Activated naive CD4-positive, alpha-beta T cell treated with anti-CD3 and anti-CD28 coated beads for 36 hours (primary cell): ENCODE measurements at regions not wholly inside any gene's neighbourhood (a gene's known extent, or its start where the extent isn't known, plus 50 kb on each side); places are given as distances from the start of the nearest gene placed in this dataset.

Experiments used
- CTCF ChIA-PET: fragments of 350-600 bp; sonication (Branson Sonifier 250); formaldehyde crosslinking; loops from one replicate; lab custom pipeline; 2021; ENCODE audit warnings: antibody characterized with exemption; lab: Charles Lee
- DNase-seq: peaks from one replicate; pipeline ENCODE4 v3.0.0-alpha.2; 2020
- H3K27ac Mint-ChIP-seq: one replicate; pipeline ENCODE4 v1.8.0; 2021; ENCODE audit warnings: mild to moderate bottlenecking, mixed read lengths
- H3K27me3 Mint-ChIP-seq: one replicate; pipeline ENCODE4 v1.8.0; 2021; ENCODE audit warnings: low read depth, mixed read lengths
- H3K36me3 Mint-ChIP-seq: one replicate; pipeline ENCODE4 v1.8.0; 2021; ENCODE audit warnings: low read depth, mixed read lengths
- H3K4me1 Mint-ChIP-seq: one replicate; pipeline ENCODE4 v1.8.0; 2021; ENCODE audit warnings: low read depth, mixed read lengths
- H3K4me3 Mint-ChIP-seq: one replicate; pipeline ENCODE4 v1.8.0; 2021; ENCODE audit warnings: mild to moderate bottlenecking, moderate library complexity, mixed read lengths
- H3K9me3 Mint-ChIP-seq: one replicate; pipeline ENCODE4 v1.8.0; 2021; ENCODE audit warnings: mixed read lengths
- intact Hi-C: fragments of 100-400 bp; cut with micrococcal nuclease; formaldehyde crosslinking; loops from one replicate; pipeline ENCODE4 v1.15.1; 2023

DNA sequence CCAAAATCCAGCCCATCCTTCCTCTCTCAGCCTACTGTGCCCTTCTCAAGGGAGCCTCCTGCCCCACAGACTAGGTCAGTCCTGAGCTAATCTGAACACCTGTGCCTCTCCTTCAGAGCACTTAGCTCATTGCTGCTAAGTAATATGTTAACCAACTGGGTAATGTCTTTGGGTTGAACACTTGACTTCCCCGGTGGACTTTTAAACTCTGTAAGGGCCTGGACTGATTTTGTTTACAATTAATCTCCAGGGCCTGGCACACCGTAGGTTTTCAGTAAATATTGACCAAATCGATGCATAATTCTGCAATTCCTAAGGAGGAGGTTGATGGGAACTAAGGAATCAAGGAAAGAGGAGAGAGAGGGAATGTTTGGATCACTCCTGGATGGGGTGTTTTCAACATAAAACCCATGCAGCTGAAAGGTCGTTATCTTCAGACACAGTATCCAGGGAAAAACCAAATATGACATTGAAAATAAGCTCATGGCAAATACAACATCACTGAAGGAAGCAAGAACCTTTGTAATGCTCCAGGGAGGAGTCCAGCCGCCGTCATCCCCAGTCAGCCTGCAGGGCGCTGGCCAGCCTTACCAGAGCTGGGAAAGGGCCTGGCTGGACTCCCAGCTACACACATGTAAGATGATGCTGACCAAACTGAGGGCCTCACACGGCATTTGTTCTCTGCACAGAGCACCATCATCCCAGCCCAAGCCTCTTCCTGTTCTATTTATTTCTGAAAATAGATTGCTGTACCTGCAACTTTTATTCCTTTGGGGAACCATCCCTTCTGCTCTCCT lies 166.3 kb downstream of the C5orf15 start:
- Mint-ChIP-seq H3K4me1 (no peaks in the 10 kb centered on the region), H3K9me3 (no peaks in the 10 kb centered on the region), H3K4me3 (no peak overlapping the region), H3K27me3 (peaks cover 12% of the 10 kb centered on the region), H3K36me3 (no peaks in the 10 kb centered on the region), H3K27ac (no peak overlapping the region)
- DNase-seq: no peak
- intact Hi-C loops: no loop called here
- CTCF ChIA-PET: interaction anchor here (0.6 kb wide), 1 partner anchor 379 kb away, joined by 3 read pairs; no protein-coding TSS in a partner anchor

DNA sequence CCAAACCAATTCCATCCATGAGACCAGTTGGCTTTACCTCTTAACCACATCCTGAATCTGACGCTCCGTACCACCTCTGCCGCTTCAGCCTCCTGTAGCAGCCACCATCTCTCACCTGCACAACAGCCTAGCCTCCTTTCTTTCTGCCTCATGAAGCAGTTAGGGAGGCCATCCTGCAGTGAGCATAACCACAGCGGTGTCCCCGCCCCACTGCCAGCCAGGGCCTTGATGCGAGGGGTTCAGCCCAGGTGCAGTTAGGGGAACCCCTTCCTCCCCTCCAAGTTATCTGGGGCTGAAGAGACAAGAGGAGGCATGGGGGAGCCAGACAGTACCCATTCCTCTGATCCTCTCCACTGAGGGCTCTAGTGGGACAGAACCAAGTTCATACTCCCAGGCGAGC lies 167.0 kb downstream of the C5orf15 start:
- no peak for DNase-seq
- no peak overlapping the region for H3K4me3 Mint-ChIP-seq
- intact Hi-C loops: no loop called here
- no peak overlapping the region for H3K27ac Mint-ChIP-seq
- H3K27me3 Mint-ChIP-seq: peaks cover 12% of the 10 kb centered on the region
- no peaks in the 10 kb centered on the region for H3K4me1 Mint-ChIP-seq
- CTCF ChIA-PET: interaction anchor here (0.6 kb wide), 1 partner anchor 379 kb away, joined by 3 read pairs; no protein-coding TSS in a partner anchor
- H3K9me3 Mint-ChIP-seq: no peaks in the 10 kb centered on the region
- H3K36me3 Mint-ChIP-seq: no peaks in the 10 kb centered on the region

DNA sequence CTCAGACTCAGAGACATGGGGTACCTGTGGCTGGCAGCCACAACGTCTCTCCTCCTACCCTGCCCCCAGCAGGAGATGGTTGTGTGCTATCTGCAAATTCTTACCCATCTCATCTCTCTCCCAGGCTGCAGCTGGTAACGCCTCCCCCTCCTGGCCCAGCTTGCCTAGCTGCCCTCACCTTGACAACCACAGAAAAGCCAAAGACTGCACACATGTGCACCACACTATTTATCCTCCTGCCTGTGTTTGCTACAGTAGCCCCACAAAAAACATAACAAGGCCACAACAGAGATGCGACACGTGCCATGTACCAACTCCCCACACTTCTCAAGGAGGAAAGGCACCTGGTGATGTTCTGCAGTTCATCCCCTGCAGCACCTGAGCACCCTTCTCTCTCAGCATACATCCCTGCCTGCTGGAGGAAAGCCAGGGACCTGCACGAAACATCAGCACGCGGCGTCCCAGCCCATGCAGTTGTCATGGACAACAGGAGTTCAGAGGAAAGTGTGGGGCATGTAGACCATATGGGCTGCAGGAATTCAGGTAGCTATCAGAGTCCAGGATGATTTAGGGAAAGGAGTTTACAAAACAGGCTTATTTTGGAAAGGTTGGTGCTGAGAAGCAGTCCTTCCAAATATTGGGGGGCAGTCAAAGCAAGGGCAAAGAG lies 168.7 kb downstream of the C5orf15 start:
- H3K27me3 Mint-ChIP-seq: peaks cover 8% of the 10 kb centered on the region

DNA sequence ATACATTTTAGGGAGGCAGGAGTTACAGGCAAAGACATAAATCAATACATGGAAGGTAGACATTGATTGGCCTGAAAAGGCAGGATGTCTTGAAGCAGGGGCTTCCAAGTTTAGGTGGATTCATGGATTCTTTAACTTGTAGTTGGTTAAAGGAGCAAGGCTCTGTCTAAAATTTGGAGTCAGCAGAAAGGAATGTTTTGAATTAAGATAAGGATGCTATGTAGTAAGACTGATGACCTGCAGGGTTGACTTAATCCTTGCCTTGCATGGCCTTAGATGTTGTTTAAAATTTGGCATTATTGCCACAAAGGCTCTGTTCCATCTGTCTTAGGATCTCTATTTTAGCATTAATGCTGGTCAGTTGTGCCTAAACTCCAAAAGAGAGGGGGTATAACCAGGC lies 171.3 kb downstream of the C5orf15 start:
- Mint-ChIP-seq H3K4me1 (no peaks in the 10 kb centered on the region), H3K27me3 (peaks cover 8% of the 10 kb centered on the region), H3K9me3 (no peaks in the 10 kb centered on the region), H3K4me3 (no peak overlapping the region), H3K36me3 (no peaks in the 10 kb centered on the region), H3K27ac (no peak overlapping the region)
- no peak for DNase-seq
- intact Hi-C loops: no loop called here
- CTCF ChIA-PET: no interaction called here

More for the DNA sequence above, 168.7 kb downstream of the C5orf15 start:
- Mint-ChIP-seq H3K36me3 (no peaks in the 10 kb centered on the region), H3K4me1 (no peaks in the 10 kb centered on the region), H3K4me3 (no peak overlapping the region), H3K9me3 (no peaks in the 10 kb centered on the region), H3K27ac (no peak overlapping the region)
- no peak for DNase-seq
- intact Hi-C loops: no loop called here
- CTCF ChIA-PET: no interaction called here

DNA sequence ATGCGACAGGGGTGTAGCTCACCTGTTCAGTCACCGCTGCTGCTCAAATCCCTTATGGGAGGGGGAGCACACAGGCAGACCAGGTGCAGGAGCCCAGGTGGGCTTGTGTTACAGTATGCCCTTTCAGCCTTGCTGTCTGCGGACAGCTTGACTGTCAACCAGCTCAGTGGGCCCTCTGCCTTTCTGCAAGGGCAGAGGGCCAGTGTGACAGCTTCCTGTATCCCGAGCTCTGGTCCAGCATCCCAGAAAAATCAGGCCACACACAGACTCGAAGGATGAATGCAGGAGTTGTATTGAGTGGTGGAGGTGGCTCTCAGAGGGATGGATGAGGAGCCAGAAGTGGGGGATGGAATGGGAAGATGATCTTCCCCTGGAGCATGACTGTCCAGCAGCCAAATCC lies 172.2 kb downstream of the C5orf15 start:
- Mint-ChIP-seq H3K27me3 (peaks cover 7% of the 10 kb centered on the region), H3K4me1 (no peaks in the 10 kb centered on the region)
- CTCF ChIA-PET: no interaction called here

DNA sequence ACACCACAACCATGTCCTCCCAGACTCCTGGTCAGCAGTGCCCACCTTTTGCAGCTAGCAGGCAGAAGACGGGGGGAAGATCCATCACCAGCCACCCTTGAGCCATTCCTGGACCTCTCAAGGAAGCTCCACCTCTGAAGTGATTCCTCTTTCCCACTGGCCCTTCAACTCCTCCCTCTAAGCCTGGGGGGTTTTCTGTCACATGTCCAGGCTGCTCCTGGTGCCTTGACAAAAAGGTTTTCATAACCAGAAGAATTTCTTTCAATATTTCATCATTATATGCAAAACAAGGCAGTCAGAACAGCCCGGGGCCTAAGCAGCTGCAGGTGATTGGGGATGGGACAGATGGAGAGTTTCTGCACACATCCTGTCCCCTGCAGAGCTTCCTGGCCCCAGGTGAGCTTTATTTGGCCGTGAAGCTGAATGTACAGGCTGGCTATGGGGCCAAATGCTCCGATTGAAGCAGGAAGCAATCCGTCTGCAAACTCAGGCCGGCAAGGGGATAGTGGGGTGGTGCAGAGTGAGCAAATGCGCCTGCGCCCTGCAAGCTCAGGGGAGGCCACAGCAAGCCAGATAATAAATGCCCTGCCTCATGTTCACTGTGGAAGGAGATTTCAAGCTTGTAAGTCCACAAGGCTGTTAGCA lies 173.5 kb downstream of the C5orf15 start:
- Mint-ChIP-seq H3K4me1 (no peaks in the 10 kb centered on the region), H3K27me3 (peaks cover 5% of the 10 kb centered on the region), H3K36me3 (no peaks in the 10 kb centered on the region), H3K27ac (no peak overlapping the region), H3K9me3 (no peaks in the 10 kb centered on the region), H3K4me3 (no peak overlapping the region)
- CTCF ChIA-PET: no interaction called here
- DNase-seq: no peak
- intact Hi-C loops: no loop called here

More for the DNA sequence above, 172.2 kb downstream of the C5orf15 start:
- Mint-ChIP-seq H3K27ac (no peak overlapping the region), H3K9me3 (no peaks in the 10 kb centered on the region), H3K36me3 (no peaks in the 10 kb centered on the region), H3K4me3 (no peak overlapping the region)
- intact Hi-C loops: no loop called here
- DNase-seq: no peak

DNA sequence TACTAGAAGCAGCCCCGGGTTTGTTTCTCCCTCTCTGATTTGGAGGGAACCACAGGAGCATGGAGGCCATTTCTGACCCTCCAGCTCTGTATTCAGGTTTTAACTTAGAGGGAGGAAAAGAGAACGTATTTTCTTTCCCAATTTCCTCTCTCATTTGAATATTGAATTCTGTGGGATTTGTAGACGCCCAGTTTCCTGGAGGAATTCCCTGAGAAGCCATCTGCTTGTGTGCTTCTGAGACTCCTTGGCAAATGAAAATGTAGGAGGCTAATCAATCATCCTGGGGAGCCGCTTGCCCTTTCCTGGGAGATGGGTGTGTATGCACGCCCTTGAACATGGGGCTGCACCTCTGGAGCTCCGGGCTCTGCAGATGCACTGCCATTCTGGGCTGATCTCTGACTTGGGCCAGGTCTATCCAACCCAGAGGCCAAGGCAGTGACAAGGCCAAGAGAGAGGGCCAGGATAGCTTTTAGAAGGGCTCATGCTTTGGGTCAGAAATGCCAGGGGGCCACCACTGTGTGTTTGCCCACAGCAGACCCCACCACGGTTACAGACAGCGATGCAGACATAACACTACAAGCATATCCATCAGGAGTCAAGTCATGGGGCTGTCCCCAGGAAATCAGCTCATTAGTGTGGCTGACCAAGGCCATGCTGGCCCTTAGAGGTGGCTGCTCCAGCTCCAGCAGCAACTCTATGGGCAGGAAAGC lies 174.5 kb downstream of the C5orf15 start:
- H3K4me1 Mint-ChIP-seq: no peaks in the 10 kb centered on the region
- no peak overlapping the region for H3K4me3 Mint-ChIP-seq
- no peaks in the 10 kb centered on the region for H3K9me3 Mint-ChIP-seq
- no peak for DNase-seq
- CTCF ChIA-PET: no interaction called here
- peaks cover 2% of the 10 kb centered on the region for H3K27me3 Mint-ChIP-seq
- no peaks in the 10 kb centered on the region for H3K36me3 Mint-ChIP-seq
- intact Hi-C loops: no loop called here
- no peak overlapping the region for H3K27ac Mint-ChIP-seq

DNA sequence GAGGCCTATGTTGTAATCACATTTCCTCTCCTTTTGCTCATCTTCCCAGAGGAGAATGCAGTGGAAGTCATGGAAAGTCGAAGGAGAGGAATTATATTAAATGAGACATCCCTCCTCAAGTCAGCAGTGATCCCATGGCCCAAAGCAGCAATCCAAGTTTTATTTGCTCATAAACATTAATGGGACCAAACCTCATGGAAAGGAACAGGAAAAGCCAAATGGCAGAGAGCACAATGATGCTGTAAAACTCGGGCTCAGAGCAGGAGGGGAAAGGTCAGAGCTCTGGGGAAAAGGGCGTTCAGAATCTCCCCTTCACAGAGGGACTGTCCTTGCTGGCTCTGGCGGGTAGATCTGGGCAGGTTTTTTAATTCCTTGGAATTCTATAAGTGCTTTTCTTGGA lies 175.8 kb downstream of the C5orf15 start:
- intact Hi-C loops: no loop called here
- Mint-ChIP-seq H3K36me3 (no peaks in the 10 kb centered on the region), H3K4me1 (no peaks in the 10 kb centered on the region), H3K4me3 (no peak overlapping the region), H3K9me3 (no peaks in the 10 kb centered on the region), H3K27ac (no peak overlapping the region), H3K27me3 (no peaks in the 10 kb centered on the region)
- CTCF ChIA-PET: no interaction called here
- DNase-seq: no peak

DNA sequence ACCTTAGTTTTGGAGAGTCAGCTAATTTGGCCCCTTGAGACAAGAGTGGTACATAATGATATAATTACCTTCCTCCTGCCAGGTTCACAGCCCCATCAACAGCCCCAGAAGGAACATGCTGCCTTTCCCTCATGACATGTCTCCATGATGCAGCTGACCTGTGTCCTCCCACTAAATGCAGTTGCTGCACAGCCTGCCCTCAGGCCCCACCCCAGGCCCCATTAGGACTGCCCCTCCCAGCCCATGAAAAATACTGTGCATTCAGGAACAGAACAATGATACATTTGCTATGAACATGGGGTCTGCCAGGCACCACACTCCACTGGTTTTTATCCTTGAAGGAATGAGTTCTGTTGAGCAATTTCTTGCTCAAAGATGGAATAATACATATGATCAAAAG lies 176.4 kb downstream of the C5orf15 start:
- CTCF ChIA-PET: no interaction called here
- Mint-ChIP-seq H3K9me3 (no peaks in the 10 kb centered on the region), H3K4me1 (no peaks in the 10 kb centered on the region), H3K27ac (no peak overlapping the region), H3K4me3 (no peak overlapping the region), H3K27me3 (no peaks in the 10 kb centered on the region), H3K36me3 (no peaks in the 10 kb centered on the region)
- intact Hi-C loops: no loop called here
- DNase-seq: no peak

DNA sequence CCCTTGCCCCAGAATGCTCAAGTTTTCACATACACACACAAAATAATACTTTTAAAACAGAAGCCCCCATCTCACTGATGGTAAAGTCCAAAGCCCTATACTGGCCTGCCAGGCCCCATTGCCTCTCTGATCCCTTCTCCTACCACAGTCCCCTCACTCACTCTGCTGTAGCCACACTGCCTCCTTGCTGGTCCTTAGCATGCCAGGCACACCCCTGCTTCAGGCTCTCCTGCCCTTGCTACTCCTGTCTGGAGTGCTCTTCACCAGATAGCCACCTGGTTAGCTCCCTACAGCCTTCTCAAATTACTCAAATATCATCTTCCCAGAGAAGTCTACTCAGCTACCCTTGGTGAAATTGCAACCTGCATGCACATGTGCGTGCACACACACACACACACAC lies 177.5 kb downstream of the C5orf15 start:
- no peaks in the 10 kb centered on the region for H3K36me3 Mint-ChIP-seq
- no peak for DNase-seq
- no peaks in the 10 kb centered on the region for H3K27me3 Mint-ChIP-seq
- no peaks in the 10 kb centered on the region for H3K9me3 Mint-ChIP-seq
- H3K27ac Mint-ChIP-seq: no peak overlapping the region
- H3K4me3 Mint-ChIP-seq: no peak overlapping the region
- CTCF ChIA-PET: no interaction called here
- intact Hi-C loops: no loop called here
- H3K4me1 Mint-ChIP-seq: no peaks in the 10 kb centered on the region

DNA sequence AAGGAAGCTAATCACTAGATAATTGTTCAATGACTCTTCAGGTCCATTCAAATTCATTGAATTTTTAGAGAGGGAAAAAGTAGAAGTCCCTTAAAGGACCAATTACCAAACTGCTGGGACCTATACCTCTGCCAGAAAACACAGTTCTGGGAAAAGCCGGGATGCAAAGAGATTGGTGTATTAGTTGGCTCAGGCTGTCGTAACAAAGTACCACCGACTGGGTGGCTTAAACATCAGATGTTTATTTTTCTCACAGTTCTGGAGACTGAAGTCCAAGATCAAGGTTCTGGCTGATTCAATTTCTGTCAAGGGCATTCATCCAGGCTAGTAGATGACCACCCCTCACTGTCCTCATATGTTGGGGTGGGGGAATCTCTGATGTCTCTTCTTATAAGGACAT lies 177.1 kb upstream of the FSTL4 start:
- Mint-ChIP-seq H3K36me3 (no peaks in the 10 kb centered on the region), H3K27me3 (no peaks in the 10 kb centered on the region), H3K4me1 (no peaks in the 10 kb centered on the region), H3K27ac (no peak overlapping the region), H3K9me3 (peaks cover 5% of the 10 kb centered on the region), H3K4me3 (no peak overlapping the region)
- CTCF ChIA-PET: no interaction called here
- intact Hi-C loops: no loop called here
- DNase-seq: no peak

DNA sequence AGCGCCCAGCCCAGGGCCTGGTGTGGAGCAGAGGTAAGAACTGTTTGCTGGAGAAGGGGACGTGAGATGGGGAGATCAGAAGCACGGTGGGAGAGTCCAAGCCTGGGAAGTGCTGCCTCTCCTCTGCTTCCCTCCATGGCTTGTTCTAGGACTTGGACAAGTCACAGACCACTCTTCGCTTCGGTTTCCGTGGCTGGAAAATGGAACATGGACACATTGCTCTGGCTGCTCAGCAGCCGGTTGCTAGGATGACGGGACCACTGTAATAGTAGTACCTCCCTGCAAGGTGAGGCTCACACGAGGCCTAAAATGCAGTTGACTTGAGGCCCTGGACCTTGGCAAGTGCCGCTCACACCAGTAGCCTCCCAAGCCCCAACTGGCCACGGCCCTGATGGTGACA lies 175.8 kb upstream of the FSTL4 start:
- no peaks in the 10 kb centered on the region for H3K36me3 Mint-ChIP-seq
- no peak overlapping the region for H3K27ac Mint-ChIP-seq
- H3K4me1 Mint-ChIP-seq: no peaks in the 10 kb centered on the region
- no peaks in the 10 kb centered on the region for H3K27me3 Mint-ChIP-seq
- intact Hi-C loops: no loop called here
- CTCF ChIA-PET: no interaction called here
- H3K4me3 Mint-ChIP-seq: no peak overlapping the region
- DNase-seq: no peak
- peaks cover 5% of the 10 kb centered on the region for H3K9me3 Mint-ChIP-seq
